H1 (cell line): ENCODE measurements at regions not wholly inside any gene's neighbourhood (a gene's known extent, or its start where the extent isn't known, plus 50 kb on each side); places are given as distances from the start of the nearest gene placed in this dataset.

Source experiments
- BACH1 ChIP-seq: IDR thresholded peaks from 2 replicates; pipeline ENCODE4 v1.6.1; 2012; ENCODE audit warnings: low read length, improper control_type of control experiment
- GABPA ChIP-seq: IDR thresholded peaks from 2 replicates; pipeline ENCODE4 v1.6.1; 2011; ENCODE audit warnings: mild to moderate bottlenecking, low read length, moderate library complexity, borderline replicate concordance; ENCODE audit not compliant: insufficient read depth
- MAFK ChIP-seq: IDR thresholded peaks from 2 replicates; pipeline ENCODE4 v1.6.1; 2012; ENCODE audit warnings: low read depth, mild to moderate bottlenecking, improper control_type of control experiment, low read length
- NRF1 ChIP-seq: IDR thresholded peaks from 2 replicates; pipeline ENCODE4 v1.6.1; 2011; ENCODE audit warnings: mild to moderate bottlenecking, low read depth, low read length, improper control_type of control experiment
- POLR2A ChIP-seq, 2 experiments: IDR thresholded peaks; 1 replicate in 1 of 2; 2 replicates in 1 of 2; pipeline ENCODE4 v1.6.1; 2011; ENCODE audit warnings: low read depth in 2 of 2, low read length in 2 of 2, mild to moderate bottlenecking in 2 of 2; ENCODE audit errors: control extremely low read depth in 1 of 2
- POLR2AphosphoS5 ChIP-seq: IDR thresholded peaks from 2 replicates; pipeline ENCODE4 v1.6.1; 2011; ENCODE audit warnings: low read depth, low read length
- RAD21 ChIP-seq, 2 experiments: IDR thresholded peaks in 1 of 2; conservative IDR thresholded peaks in 1 of 2; 2 replicates each; pipeline ENCODE4 v1.6.1; 2011; ENCODE audit warnings: low read depth in 2 of 2, low read length in 2 of 2, improper control_type of control experiment in 1 of 2, inconsistent platforms in 1 of 2, mild to moderate bottlenecking in 1 of 2, moderate library complexity in 1 of 2
- SUZ12 ChIP-seq: fragments of 200-600 bp; sonication (generic); IDR thresholded peaks from 2 replicates; pipeline ENCODE4 v1.6.1; 2012; ENCODE audit warnings: mild to moderate bottlenecking, inconsistent platforms, low read length, moderate library complexity, mixed read lengths
- TAF1 ChIP-seq: IDR thresholded peaks from 2 replicates; pipeline ENCODE4 v1.6.1; 2011; ENCODE audit warnings: mild to moderate bottlenecking, low read depth, low read length
- TCF12 ChIP-seq: IDR thresholded peaks from 2 replicates; pipeline ENCODE4 v1.6.1; 2011; ENCODE audit warnings: low read depth, mild to moderate bottlenecking, low read length
- TF ChIP-seq, protein P1 (sequence below), 3 experiments: IDR thresholded peaks; 1 replicate in 2 of 3; 2 replicates in 1 of 3; pipeline versions ENCODE4 v1.5.1 to v1.6.1; 2011; ENCODE audit warnings: low read length in 3 of 3, mild to moderate bottlenecking in 3 of 3, inconsistent platforms in 2 of 3, low read depth in 1 of 3, moderate library complexity in 1 of 3; ENCODE audit not compliant: insufficient read depth in 1 of 3; ENCODE audit errors: control extremely low read depth in 1 of 3

DNA sequence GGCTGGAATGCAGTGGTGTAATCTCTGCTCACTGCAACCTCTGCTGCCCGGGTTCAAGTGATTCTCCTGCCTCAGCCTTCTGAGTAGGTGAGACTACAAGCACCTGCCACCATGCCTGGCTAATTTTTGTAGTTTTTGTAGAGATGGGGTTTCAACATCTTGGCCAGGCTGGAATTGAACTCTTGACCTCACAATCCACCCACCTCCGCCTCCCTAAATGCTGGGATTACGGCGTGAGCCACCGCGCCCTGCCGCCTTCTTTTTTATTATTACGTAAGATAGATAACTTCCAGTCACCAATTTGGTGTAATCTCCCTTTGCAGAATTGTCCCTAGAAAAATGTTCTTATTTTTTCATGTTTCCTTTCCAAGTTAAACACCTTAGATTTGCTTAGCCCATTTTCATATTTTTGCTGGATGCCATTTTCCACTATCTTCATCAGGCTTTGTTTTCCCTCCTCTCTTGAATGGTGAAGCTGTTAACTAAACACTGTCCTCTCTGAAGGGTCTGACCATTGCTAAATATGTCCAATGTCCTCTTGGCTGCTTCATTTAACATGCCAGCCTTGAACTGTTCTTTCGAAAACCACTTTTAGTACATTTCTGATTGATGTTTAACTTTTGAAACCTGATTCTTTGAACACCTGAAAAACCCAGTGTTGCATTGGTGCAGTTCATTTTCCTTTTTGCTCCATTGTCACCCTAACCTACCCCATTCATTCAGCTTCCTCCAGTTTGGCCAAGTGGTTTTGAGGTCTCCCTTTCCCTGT is 135.1 kb upstream of the PIK3R1 start:
- TF ChIP-seq POLR2A (IDR thresholded peaks at IDR 0.05; ENCODE audit: control extremely low read depth in 1 of 2, low read depth in 2 of 2, low read length in 2 of 2) (no peak), NRF1 (no peak), TCF12 (no peak), MAFK (no peak), POLR2AphosphoS5 (no peak), RAD21 (IDR thresholded peaks at IDR 0.05 in 1 of 2, conservative IDR thresholded peaks at IDR 0.05 in 1 of 2; ENCODE audit: low read depth in 2 of 2, low read length in 2 of 2) (no peak), BACH1 (no peak), SUZ12 (no peak), TAF1 (no peak), GABPA (no peak)
- TF ChIP-seq, protein P1, sequence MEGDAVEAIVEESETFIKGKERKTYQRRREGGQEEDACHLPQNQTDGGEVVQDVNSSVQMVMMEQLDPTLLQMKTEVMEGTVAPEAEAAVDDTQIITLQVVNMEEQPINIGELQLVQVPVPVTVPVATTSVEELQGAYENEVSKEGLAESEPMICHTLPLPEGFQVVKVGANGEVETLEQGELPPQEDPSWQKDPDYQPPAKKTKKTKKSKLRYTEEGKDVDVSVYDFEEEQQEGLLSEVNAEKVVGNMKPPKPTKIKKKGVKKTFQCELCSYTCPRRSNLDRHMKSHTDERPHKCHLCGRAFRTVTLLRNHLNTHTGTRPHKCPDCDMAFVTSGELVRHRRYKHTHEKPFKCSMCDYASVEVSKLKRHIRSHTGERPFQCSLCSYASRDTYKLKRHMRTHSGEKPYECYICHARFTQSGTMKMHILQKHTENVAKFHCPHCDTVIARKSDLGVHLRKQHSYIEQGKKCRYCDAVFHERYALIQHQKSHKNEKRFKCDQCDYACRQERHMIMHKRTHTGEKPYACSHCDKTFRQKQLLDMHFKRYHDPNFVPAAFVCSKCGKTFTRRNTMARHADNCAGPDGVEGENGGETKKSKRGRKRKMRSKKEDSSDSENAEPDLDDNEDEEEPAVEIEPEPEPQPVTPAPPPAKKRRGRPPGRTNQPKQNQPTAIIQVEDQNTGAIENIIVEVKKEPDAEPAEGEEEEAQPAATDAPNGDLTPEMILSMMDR (IDR thresholded peaks at IDR 0.05; ENCODE audit: control extremely low read depth in 1 of 3, insufficient read depth in 1 of 3, low read depth in 1 of 3, low read length in 3 of 3) = no peak
